Rectal smooth muscle tissue (tissue), 1 donor: ENCODE measurements at regions not wholly inside any gene's neighbourhood (a gene's known extent, or its start where the extent isn't known, plus 50 kb on each side); places are given as distances from the start of the nearest gene placed in this dataset.

ENCODE experiments used
- H3K27ac ChIP-seq: one replicate; pipeline ENCODE4 v1.7.0; 2013; ENCODE audit warnings: low read depth, low read length, inconsistent platforms
- H3K27me3 ChIP-seq: one replicate; pipeline ENCODE4 v1.7.0; 2013; ENCODE audit warnings: low read length; ENCODE audit not compliant: control insufficient read depth, insufficient read depth
- H3K36me3 ChIP-seq: one replicate; pipeline ENCODE4 v1.7.0; 2013; ENCODE audit warnings: low read length; ENCODE audit not compliant: control insufficient read depth, insufficient read depth
- H3K4me1 ChIP-seq: one replicate; pipeline ENCODE4 v1.7.0; 2013; ENCODE audit warnings: low read length; ENCODE audit not compliant: control insufficient read depth, insufficient read depth
- H3K4me3 ChIP-seq: one replicate; pipeline ENCODE4 v1.7.0; 2013; ENCODE audit warnings: low read length
- H3K9ac ChIP-seq: one replicate; pipeline ENCODE4 v1.7.0; 2013; ENCODE audit warnings: low read length

- Histone ChIP-seq H3K9ac (no peak overlapping the region), H3K27me3 (no peaks in the 10 kb centered on the region), H3K4me1 (no peaks in the 10 kb centered on the region), H3K36me3 (no peaks in the 10 kb centered on the region), H3K27ac (no peak overlapping the region), H3K4me3 (no peak overlapping the region)
Observed at GRCh38 chr20:60117065-60117464, 158.8 kb downstream of the CDH26 start.

DNA sequence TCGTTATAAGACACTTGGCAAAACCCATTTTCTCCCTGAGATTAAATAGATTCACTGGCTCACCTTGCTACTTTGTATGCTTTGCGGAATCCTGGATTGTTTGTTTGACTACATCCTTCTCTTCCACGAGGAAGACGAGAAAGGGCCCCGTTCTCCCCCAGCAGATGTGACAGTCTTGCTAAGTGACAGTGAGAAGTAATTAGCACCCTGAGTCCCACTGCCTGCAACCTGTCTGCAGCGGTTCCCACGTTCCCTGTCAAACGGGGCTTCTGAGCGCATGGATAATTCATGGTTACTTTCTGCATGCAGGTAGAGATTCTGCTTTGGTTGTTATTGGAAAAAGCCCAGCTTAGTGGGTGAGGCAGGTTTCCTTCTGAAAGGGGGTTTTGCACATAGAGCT, 163.7 kb downstream of the CDH26 start:
- H3K27ac ChIP-seq = no peak overlapping the region
- no peaks in the 10 kb centered on the region for H3K4me1 ChIP-seq
- no peaks in the 10 kb centered on the region for H3K36me3 ChIP-seq
- H3K4me3 ChIP-seq = no peak overlapping the region
- no peak overlapping the region for H3K9ac ChIP-seq
- H3K27me3 ChIP-seq = no peaks in the 10 kb centered on the region

DNA sequence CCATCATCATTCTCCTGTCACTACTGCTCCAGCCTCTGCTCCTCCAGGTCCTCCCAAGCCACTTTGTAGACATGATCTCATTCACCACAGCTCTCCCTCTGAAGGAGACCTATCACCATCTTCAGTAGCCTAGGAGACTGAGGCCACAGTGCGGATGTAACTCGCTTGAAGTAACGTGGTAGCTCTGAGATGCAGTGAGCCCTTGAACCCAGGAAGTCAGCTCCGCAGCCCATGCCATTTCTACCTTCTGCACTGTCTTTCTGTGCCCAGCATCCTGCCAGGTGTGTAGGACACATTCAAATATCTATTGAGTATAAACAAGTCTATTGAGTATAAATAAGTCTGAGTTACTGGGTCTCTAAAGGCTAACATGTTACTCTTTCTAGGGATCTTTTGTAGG, 164.4 kb downstream of the CDH26 start:
- Histone ChIP-seq H3K9ac (no peak overlapping the region), H3K36me3 (no peaks in the 10 kb centered on the region), H3K27ac (no peak overlapping the region), H3K27me3 (no peaks in the 10 kb centered on the region), H3K4me3 (no peak overlapping the region), H3K4me1 (no peaks in the 10 kb centered on the region)

DNA sequence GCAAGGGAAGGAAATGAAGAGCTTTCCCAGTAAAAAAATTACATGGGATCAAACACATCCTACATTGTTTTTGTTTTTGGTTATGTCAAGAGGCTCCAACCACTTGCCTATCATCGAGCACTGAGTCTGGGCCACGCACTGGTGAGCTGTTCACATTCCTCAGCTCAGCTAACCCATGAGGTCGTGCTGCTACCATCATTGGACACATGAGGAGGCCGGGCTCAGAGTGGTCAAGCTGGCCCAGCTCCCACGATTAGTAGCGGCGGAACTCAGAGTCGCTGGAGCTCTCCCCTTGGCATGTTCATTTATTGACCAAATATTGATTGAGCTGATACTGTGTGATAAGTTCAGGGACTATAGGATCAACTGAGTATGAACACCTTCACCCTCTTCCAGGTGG, 164.9 kb downstream of the CDH26 start:
- no peak overlapping the region for H3K9ac ChIP-seq
- no peaks in the 10 kb centered on the region for H3K4me1 ChIP-seq
- no peaks in the 10 kb centered on the region for H3K36me3 ChIP-seq
- H3K27me3 ChIP-seq = no peaks in the 10 kb centered on the region
- no peak overlapping the region for H3K27ac ChIP-seq
- H3K4me3 ChIP-seq = no peak overlapping the region

DNA sequence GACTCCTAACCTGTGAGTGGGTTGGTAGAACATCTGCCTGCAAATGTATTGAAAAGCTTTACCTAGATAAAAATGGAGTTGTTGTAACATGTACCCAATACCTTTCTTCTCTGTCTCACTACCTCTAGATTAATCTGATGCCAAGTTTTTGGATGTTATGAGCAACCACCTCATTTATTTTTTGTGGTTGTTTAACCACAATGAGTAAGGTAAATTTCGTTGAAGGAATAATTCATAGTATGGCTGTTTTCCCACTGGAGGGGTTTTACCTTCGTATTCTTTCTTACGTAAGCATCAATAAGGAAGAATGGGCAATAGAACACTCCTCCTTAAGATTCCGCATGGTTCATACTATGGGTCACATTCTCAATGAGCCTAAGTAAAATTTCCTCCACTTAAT, 165.4 kb downstream of the CDH26 start:
- H3K9ac ChIP-seq = no peak overlapping the region
- H3K36me3 ChIP-seq = no peaks in the 10 kb centered on the region
- H3K4me3 ChIP-seq = no peak overlapping the region
- no peaks in the 10 kb centered on the region for H3K4me1 ChIP-seq
- H3K27ac ChIP-seq = no peak overlapping the region
- H3K27me3 ChIP-seq = no peaks in the 10 kb centered on the region

DNA sequence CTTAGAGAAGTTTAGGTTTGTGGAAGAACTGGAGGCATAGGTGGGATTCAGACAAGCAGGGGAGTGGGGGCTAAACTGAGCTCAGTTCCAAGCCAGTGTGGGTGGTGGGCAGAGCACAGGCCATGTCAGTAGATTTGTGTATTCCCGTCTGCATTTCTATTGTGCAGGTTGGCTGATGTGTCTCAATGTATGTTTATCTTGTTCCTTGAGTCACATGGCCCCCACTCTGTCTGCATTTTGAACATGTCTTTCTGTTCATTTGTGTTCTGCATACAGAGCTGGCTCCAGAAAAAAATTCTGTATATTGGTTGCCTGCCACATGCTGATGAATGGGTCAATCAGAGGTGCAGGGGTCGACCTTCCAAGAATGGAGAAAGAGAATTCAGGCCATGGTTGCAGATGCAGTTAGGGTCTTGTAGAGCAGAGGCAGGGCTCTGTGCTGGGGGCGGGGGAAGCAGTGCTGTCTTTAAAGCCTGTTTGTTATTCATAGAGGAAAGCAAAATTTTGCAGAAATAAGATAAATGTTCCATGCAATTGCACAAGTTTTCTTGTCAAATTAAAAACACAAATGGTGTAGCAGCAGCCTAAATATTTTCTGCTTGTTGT, 166.7 kb downstream of the CDH26 start:
- Histone ChIP-seq H3K36me3 (no peaks in the 10 kb centered on the region), H3K9ac (no peak overlapping the region), H3K27ac (no peak overlapping the region), H3K4me1 (no peaks in the 10 kb centered on the region), H3K4me3 (no peak overlapping the region), H3K27me3 (no peaks in the 10 kb centered on the region)

DNA sequence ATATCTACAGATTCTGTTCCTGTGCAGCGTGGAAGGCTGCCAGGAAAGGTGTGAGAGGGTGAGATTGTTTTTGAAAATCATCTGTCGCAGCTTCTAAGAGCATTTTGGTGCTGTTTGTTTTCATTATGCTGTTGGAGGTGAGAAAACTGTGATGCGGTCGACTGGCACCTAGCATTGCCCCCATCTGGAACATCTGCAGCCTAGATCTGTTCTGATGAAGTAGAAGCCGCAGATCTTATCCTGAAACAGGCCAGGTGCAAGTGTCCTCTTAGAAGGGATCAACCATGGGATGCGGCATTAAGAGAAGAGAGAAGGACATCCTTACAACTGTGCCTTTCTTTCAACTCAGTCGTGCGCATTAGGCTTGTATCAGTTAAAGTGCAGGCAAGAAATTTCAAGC, 167.3 kb downstream of the CDH26 start:
- no peak overlapping the region for H3K9ac ChIP-seq
- H3K27ac ChIP-seq = no peak overlapping the region
- no peaks in the 10 kb centered on the region for H3K36me3 ChIP-seq
- H3K27me3 ChIP-seq = no peaks in the 10 kb centered on the region
- H3K4me1 ChIP-seq = no peaks in the 10 kb centered on the region
- no peak overlapping the region for H3K4me3 ChIP-seq

- no peak overlapping the region for H3K27ac ChIP-seq
- no peak overlapping the region for H3K9ac ChIP-seq
- no peak overlapping the region for H3K4me3 ChIP-seq
- no peaks in the 10 kb centered on the region for H3K27me3 ChIP-seq
- H3K36me3 ChIP-seq = no peaks in the 10 kb centered on the region
- no peaks in the 10 kb centered on the region for H3K4me1 ChIP-seq
Observed at GRCh38 chr20:60126975-60127374, 168.8 kb downstream of the CDH26 start.

- H3K36me3 ChIP-seq = no peaks in the 10 kb centered on the region
- no peak overlapping the region for H3K9ac ChIP-seq
- H3K27me3 ChIP-seq = no peaks in the 10 kb centered on the region
- H3K4me1 ChIP-seq = no peaks in the 10 kb centered on the region
- H3K4me3 ChIP-seq = no peak overlapping the region
- H3K27ac ChIP-seq = no peak overlapping the region
Observed at GRCh38 chr20:60131375-60131774, 173.2 kb downstream of the CDH26 start.

DNA sequence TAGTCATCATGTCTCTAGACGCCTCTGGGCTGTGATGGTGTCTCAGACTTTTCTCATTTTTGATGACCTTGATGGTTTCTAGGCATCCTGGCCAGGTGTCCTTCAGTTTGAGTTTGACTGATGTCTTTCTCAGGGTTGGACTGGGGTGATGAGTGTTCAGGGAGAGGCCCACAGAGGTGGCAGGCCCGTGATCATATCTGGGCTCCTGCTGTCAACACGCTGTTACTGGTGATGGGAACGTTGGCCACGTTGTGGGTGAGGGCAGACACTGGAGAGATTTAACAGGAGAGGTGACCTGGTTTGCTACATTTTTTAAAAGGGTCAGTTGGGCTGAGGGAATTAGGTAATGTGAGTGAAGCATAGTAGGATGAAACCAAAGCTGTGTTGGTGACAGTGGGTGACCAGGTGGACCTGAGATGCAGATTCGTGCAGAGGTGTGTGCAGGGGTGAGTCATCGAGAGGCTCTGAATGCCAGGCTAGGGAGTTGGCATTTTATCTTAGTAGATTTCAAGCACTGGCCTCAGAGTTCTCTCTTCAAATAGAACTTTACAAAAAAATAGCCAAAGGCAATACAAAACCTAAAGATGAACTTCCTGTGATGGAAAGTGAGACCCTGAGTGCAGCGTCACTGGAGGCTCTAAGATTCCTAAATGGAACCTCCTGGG, 174.1 kb downstream of the CDH26 start:
- H3K36me3 ChIP-seq = no peaks in the 10 kb centered on the region

GRCh38 chr20:60132827-60133670, 174.8 kb downstream of the CDH26 start:
- no peaks in the 10 kb centered on the region for H3K36me3 ChIP-seq
- H3K9ac ChIP-seq = no peak overlapping the region
- H3K27ac ChIP-seq = no peak overlapping the region
- H3K4me3 ChIP-seq = no peak overlapping the region
- no peaks in the 10 kb centered on the region for H3K4me1 ChIP-seq
- H3K27me3 ChIP-seq = no peaks in the 10 kb centered on the region

More for the DNA sequence above, 174.1 kb downstream of the CDH26 start:
- Histone ChIP-seq H3K27me3 (no peaks in the 10 kb centered on the region), H3K27ac (no peak overlapping the region), H3K4me3 (no peak overlapping the region), H3K4me1 (no peaks in the 10 kb centered on the region), H3K9ac (no peak overlapping the region)

GRCh38 chr20:60135276-60135675, 177.1 kb downstream of the CDH26 start:
- H3K36me3 ChIP-seq = no peaks in the 10 kb centered on the region
- H3K9ac ChIP-seq = no peak overlapping the region
- H3K4me1 ChIP-seq = no peaks in the 10 kb centered on the region
- no peaks in the 10 kb centered on the region for H3K27me3 ChIP-seq
- H3K4me3 ChIP-seq = no peak overlapping the region
- H3K27ac ChIP-seq = no peak overlapping the region
